ENCODE measurements at regions not wholly inside any gene's neighbourhood (a gene's known extent, or its start where the extent isn't known, plus 50 kb on each side); places are given as distances from the start of the nearest gene placed in this dataset.
A peak's percentile ranks its signal among the peaks of the same experiment; 100 is the strongest.

DNA sequence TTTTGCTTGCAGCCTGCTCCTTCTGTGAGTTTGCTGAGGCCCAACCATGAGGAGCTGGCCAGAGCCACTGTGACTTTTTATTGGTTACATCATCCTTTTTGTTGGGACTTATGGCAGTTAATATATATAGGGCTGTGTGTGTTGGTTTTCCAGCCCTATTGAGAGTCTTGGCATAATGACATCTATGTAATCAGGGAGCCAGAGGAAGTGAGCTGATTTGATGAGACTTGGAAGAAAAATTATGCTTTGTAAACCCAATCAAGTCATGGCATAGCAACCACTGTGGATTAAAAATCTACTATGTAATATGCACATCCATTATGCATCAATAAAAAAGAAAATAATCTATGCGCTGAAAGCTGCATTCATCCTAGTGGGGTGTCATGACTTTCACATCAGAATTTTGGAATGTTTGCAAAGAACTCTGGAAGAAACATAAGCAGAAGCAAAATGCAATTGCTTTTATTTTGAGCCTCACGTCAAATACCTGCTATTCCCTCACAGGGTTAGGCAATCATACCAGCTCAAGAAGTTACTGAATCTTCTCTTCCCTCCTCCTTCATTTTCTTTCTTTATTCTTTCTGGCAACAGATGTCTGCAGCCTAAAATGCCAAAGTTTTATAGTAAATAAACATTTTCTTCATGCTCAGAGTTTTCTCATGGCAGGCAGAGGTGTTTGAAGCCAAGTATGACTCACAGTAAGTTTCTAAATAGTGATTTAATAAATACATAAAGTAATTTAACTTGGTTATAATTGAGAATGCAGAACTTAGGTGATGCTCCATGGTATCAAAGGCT lies 308.5 kb downstream of the KCNS3 start:
- Histone ChIP-seq H3K27ac (no peak overlapping the region), H3K27me3 (no peaks in the 10 kb centered on the region), H3K36me3 (no peaks in the 10 kb centered on the region), H3K4me3 (no peak overlapping the region), H3K4me1 (peaks cover 3% of the 10 kb centered on the region), H3K9me3 (no peaks in the 10 kb centered on the region)
- no peak for DNase-seq (ENCODE audit: low spot score in 2 of 2)
- TF ChIP-seq EP300 (IDR thresholded peaks at IDR 0.05) (no peak), POLR2A (IDR thresholded peaks at IDR 0.05) (no peak), POLR2AphosphoS5 (IDR thresholded peaks at IDR 0.05) (no peak)
- TF ChIP-seq, protein P1, sequence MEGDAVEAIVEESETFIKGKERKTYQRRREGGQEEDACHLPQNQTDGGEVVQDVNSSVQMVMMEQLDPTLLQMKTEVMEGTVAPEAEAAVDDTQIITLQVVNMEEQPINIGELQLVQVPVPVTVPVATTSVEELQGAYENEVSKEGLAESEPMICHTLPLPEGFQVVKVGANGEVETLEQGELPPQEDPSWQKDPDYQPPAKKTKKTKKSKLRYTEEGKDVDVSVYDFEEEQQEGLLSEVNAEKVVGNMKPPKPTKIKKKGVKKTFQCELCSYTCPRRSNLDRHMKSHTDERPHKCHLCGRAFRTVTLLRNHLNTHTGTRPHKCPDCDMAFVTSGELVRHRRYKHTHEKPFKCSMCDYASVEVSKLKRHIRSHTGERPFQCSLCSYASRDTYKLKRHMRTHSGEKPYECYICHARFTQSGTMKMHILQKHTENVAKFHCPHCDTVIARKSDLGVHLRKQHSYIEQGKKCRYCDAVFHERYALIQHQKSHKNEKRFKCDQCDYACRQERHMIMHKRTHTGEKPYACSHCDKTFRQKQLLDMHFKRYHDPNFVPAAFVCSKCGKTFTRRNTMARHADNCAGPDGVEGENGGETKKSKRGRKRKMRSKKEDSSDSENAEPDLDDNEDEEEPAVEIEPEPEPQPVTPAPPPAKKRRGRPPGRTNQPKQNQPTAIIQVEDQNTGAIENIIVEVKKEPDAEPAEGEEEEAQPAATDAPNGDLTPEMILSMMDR (IDR thresholded peaks at IDR 0.05): no peak
- WGBS: 41% methylated on average over 2 of the region's 2 CpGs

DNA sequence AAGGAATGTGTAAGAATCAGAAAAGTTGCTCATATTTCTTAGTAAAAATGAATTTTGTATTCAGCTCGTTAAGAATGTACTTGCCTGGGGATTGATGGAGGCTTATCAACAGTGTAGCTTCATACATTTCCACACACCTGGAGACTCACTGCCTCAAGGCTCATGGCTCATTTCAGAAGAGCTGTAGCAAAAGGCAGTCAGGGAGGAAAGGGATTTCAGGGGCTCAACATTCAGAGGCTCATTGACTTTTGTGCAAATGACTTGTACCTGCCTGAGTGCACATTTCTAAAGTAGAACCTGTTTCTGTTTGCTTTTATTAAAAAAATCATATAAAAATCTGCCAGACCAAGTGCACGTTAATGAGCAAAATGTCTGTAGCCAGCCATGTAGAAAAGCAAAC lies 304.4 kb downstream of the KCNS3 start:
- WGBS: 81% methylated on average over 2 of the region's 2 CpGs
- H3K4me1 ChIP-seq: peaks cover 3% of the 10 kb centered on the region

DNA sequence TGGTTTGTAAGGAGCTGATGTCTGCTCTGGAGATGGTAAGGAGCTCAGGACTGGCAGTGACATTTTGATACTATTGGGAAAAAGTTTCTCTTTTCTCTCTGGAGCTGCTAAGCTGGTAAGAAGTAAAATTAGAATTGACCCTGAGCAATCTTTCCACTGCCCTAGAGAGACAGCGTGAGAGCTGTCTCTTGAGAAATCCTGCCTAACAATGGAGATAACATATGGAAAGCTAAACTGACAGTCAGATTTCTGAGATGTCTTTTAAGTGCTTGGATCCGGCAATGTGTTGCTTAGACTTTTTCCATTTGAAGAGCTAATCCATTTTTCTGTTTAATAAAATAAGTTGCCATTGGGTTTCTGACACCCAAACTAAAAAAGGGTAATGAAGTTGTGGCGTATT lies 302.4 kb downstream of the KCNS3 start:
- 81% methylated on average over 3 of the region's 3 CpGs for WGBS
- Histone ChIP-seq H3K4me1 (no peaks in the 10 kb centered on the region), H3K9me3 (no peaks in the 10 kb centered on the region), H3K27ac (no peak overlapping the region), H3K4me3 (no peak overlapping the region), H3K27me3 (no peaks in the 10 kb centered on the region), H3K36me3 (no peaks in the 10 kb centered on the region)
- TF ChIP-seq EP300 (IDR thresholded peaks at IDR 0.05) (no peak), POLR2A (IDR thresholded peaks at IDR 0.05) (no peak), POLR2AphosphoS5 (IDR thresholded peaks at IDR 0.05) (no peak)
- TF ChIP-seq, protein P1 (IDR thresholded peaks at IDR 0.05): no peak
- no peak for DNase-seq (ENCODE audit: low spot score in 2 of 2)

More for the DNA sequence above, 304.4 kb downstream of the KCNS3 start:
- H3K27ac ChIP-seq: no peak overlapping the region
- DNase-seq (ENCODE audit: low spot score in 2 of 2): no peak
- H3K27me3 ChIP-seq: no peaks in the 10 kb centered on the region
- H3K36me3 ChIP-seq: no peaks in the 10 kb centered on the region
- H3K4me3 ChIP-seq: no peak overlapping the region
- H3K9me3 ChIP-seq: no peaks in the 10 kb centered on the region
- no peak for TF ChIP-seq EP300 (IDR thresholded peaks at IDR 0.05)
- TF ChIP-seq POLR2AphosphoS5 (IDR thresholded peaks at IDR 0.05): no peak
- TF ChIP-seq POLR2A (IDR thresholded peaks at IDR 0.05): no peak
- TF ChIP-seq, protein P1 (IDR thresholded peaks at IDR 0.05): no peak

DNA sequence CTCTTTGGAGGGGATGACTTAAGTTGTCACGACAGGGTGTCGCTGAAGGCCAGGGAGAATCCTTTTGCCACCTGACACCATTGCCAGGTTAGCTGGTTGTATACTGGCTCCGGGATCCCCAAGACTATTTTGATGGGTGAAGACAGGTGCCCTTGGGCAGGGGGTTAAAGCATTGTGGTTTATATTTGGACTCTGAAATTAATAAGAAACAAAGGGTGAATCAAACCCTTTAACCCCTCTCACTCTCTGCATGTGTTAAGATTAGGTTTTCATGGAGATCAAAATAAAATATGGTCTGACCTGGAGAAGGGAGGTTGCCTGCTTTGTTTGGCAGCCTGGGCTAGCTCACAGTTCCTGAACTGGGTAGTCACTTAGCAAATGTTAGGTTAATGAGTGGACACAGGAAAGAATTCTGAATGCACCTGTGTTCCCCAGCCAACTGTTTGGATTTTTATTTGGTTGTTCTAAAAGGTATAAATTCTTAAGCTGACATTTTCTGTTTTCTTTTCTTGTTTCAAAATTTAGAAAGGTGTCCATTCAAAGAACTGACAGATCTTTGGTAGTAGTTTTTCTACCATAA lies 301.7 kb downstream of the KCNS3 start:
- TF ChIP-seq, protein P1 (IDR thresholded peaks at IDR 0.05): no peak
- TF ChIP-seq EP300 (IDR thresholded peaks at IDR 0.05) (no peak), POLR2AphosphoS5 (IDR thresholded peaks at IDR 0.05) (no peak), POLR2A (IDR thresholded peaks at IDR 0.05) (no peak)
- no peak overlapping the region for H3K27ac ChIP-seq
- no peaks in the 10 kb centered on the region for H3K36me3 ChIP-seq
- no peak overlapping the region for H3K4me3 ChIP-seq
- H3K9me3 ChIP-seq: no peaks in the 10 kb centered on the region
- H3K27me3 ChIP-seq: no peaks in the 10 kb centered on the region
- no peaks in the 10 kb centered on the region for H3K4me1 ChIP-seq
- 85% methylated on average over 3 of the region's 3 CpGs for WGBS
- DNase-seq (ENCODE audit: low spot score in 2 of 2): no peak

DNA sequence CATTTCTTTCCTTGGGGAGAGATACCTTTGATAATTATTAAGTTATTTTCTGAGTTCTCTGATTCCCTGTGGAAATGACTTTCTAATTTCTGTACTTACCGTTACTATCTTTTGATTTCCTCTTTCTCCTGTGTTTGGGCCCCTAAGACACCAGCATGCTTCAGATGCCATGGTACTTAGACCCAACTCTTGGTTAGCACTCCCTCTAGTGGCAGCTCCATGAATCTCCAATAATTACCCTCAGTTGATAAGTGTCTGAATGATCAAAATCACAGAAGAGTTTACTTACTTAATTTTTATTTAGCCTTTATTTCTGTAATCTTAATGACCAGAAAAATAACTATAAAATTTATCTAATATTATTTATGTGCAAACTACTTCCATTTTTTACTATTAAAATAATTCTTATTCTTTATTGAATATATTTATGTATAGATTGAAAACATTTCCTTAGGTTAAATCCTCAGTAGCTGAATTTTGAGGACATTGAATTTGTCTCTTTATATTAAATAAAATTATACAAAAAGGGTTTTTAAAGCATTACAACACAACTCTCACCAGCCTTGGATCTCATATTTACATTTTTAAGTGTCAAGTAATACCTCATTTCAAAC lies 300.4 kb downstream of the KCNS3 start:
- no peak overlapping the region for H3K4me3 ChIP-seq
- no peak overlapping the region for H3K27ac ChIP-seq
- no peaks in the 10 kb centered on the region for H3K36me3 ChIP-seq
- H3K4me1 ChIP-seq: no peaks in the 10 kb centered on the region
- no peak for DNase-seq (ENCODE audit: low spot score in 2 of 2)
- 23% methylated on average over 1 of the region's 1 CpG for WGBS
- no peaks in the 10 kb centered on the region for H3K9me3 ChIP-seq
- H3K27me3 ChIP-seq: no peaks in the 10 kb centered on the region
- TF ChIP-seq EP300 (IDR thresholded peaks at IDR 0.05) (no peak), POLR2AphosphoS5 (IDR thresholded peaks at IDR 0.05) (no peak), POLR2A (IDR thresholded peaks at IDR 0.05) (no peak)
- TF ChIP-seq, protein P1 (IDR thresholded peaks at IDR 0.05): peak; percentile 52 to 75

Measured in suprapubic skin (tissue), 4 donors.